NT2/D1 (cell line): ENCODE measurements at regions not wholly inside any gene's neighbourhood (a gene's known extent, or its start where the extent isn't known, plus 50 kb on each side); places are given as distances from the start of the nearest gene placed in this dataset.

ENCODE experiments used
- SUZ12 ChIP-seq: IDR thresholded peaks from 2 replicates; pipeline ENCODE4 v1.6.1; 2011; ENCODE audit not compliant: insufficient read length, insufficient read depth; ENCODE audit errors: extremely low read depth
- YY1 ChIP-seq: IDR thresholded peaks from 2 replicates; pipeline ENCODE4 v1.6.1; 2011; ENCODE audit not compliant: insufficient read length, insufficient read depth
- ZNF274 ChIP-seq: IDR thresholded peaks from 2 replicates; pipeline ENCODE4 v1.6.1; 2011; ENCODE audit warnings: mild to moderate bottlenecking, low read depth, low read length

GRCh38 chr21:31397939-31398338 is 53.9 kb upstream of the TIAM1 start:
- TF ChIP-seq SUZ12 (no peak), ZNF274 (no peak), YY1 (no peak)
